ENCODE measurements at regions not wholly inside any gene's neighbourhood (a gene's known extent, or its start where the extent isn't known, plus 50 kb on each side); places are given as distances from the start of the nearest gene placed in this dataset.

GRCh38 chr9:119688547-119688946, 319.3 kb upstream of the BRINP1 start:
- TF ChIP-seq POLR2A (IDR thresholded peaks at IDR 0.05): no peak
- no peak for TF ChIP-seq CTCF (IDR thresholded peaks at IDR 0.05)
